ENCODE measurements at regions not wholly inside any gene's neighbourhood (a gene's known extent, or its start where the extent isn't known, plus 50 kb on each side); places are given as distances from the start of the nearest gene placed in this dataset.
"Not testable (repeated sequence)": the region's sequence is repeated elsewhere in the genome, so short reads cannot be mapped to it uniquely, and the experiment has no call there.

DNA sequence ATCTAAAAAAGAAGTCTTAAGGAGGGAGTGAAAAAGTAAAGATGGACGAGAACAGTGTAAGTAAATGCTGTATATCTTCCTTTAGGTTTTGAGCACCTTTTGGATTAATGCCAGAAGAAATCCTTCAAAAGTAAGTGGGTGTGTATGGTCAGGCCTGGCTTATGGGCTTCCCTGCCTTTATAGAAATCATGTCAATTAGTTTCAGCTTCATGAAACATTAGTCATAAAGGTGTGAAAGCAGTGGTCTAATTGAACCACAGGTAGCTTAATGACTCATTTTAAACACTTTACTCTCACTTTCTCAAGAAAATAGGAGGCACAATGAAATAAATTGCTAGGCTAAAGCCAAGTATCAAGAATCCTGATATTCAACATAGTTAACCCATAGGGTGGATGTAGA, 467.4 kb upstream of the DPPA4 start:
- no peak for DNase-seq (ENCODE audit: low read depth)

DNA sequence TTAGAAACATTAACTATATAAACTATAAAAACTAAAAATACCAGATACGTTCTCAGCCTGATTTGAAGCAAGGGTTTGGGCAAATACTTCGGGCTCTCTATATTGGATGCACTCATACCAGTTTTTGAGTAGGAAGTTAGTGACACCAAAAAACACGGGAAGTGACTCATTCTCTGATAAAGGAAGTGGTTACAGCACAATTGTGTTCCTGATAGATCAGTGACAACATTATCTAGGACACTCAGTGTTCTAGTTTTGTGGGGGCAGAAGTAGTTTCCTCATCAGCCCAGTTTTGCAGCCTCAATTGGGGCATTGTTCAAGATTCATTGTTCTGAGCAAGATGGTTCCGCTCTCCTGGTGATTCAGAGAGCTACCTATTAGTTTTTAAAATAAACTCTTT, 469.6 kb upstream of the DPPA4 start:
- DNase-seq (ENCODE audit: low read depth) = no peak

DNA sequence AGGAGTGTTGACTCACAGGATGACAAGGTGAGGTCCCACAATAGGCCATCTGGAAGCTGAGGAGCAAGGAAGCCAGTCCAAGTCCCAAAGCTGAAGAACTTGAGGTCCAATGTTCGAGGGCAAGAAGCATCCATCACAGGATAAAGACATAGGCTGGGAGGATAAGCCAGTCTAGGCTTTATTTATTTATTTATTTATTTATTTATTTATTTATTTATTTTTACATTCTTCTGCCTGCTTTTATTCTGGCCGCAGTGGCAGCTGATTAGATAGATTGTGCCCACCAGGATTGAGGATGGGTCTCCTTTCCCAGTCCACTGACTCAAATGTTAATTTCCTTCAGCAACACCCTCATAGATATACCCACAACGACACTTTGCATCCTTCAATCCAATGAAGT, 472.2 kb upstream of the DPPA4 start:
- no peak for DNase-seq (ENCODE audit: low read depth)

DNA sequence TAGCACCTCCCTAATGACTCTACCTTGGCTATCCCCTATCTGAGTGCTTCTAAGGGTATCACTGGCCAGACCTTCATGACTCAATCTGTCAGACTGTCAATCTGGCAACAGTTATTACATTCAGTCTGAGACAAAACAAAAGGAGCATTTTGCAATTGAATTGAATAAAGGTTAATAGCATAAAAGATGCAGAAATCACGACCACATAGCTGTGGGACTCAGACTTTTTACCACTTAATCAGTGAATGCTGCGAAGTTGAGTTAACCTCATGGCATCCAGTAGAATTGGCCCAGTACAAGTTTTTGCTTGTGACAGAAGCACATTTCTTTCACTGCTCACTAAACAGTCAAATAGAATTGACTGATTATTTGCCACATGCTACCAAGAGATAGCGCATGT, 480.7 kb upstream of the DPPA4 start:
- no peak for DNase-seq (ENCODE audit: low read depth)

DNA sequence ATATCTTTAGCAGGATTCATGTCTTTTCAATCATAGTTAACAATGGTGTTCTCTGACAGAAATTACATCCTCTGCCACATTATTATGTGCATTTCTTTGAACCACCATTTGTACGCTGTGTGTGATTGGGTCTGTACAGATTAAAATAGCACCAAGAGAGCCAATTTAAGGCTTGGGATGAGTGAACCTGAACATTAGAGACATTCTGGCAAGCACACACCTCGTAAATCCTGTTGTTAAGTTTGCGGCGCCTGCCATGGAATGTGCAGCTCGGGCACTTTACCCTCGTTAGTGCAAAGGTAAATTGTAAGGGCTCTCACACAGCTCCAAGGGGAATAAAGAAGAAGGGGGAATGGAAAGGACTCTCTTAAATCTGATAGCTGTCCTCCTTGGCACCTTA, 482.4 kb upstream of the DPPA4 start:
- DNase-seq (ENCODE audit: low read depth) = no peak

DNA sequence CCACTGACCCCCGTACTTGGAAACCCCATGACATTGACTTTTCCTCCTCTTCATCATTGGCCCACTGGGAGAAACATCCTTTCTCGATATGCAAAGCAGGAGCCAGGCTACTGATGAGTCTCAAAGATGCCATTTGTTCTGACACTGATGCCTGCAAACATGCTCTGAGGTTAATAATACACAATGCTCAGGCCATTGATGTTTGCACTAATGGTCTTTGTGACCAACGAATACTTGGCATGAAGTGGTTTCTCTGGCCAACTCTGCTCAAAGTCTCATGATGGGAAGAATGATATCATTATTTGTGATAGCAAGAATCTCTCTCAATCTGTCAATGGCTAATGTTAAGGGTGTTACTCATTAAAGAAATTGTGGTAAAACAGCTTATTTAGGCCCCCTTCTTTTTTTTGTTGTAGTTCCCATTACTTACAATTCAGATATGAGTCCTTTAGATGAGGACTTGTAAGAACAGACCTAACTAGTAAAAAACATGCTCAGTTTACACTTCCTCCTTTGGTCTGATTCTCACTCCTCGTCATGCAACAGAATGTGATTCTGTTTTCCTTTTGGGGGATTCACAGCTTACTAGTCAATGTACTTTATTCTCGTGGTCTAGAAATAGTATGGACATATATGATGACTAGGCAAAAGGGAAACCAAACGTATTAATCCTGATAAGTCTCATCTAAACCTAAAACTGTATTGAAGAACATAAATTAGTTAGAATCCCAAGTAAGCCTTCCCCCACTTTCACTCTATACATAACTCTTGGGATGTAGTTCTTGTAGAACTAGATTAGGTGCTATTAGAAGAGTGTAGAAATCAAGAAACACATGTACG, 488.8 kb upstream of the DPPA4 start:
- no peak for DNase-seq (ENCODE audit: low read depth)

DNA sequence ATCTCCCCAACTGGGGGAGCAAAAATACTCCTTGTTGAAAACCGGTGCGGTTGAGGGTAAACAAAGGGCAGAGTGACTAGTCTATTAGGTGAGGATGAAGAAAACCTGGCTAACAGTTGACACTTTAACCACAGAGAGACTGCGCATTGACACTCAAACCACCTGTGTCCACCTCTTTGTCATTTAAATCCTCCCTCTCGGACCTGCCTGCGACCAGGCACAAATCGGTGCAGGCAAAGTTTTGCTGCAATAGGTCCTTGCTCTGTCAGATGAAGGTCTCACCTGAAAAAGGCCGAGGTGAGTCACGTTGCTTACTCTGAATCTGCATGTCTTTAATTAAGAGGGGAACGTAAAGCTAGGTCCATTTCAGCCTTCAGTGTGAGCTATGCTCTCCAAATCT, 494.1 kb upstream of the DPPA4 start:
- no peak for DNase-seq (ENCODE audit: low read depth)

DNA sequence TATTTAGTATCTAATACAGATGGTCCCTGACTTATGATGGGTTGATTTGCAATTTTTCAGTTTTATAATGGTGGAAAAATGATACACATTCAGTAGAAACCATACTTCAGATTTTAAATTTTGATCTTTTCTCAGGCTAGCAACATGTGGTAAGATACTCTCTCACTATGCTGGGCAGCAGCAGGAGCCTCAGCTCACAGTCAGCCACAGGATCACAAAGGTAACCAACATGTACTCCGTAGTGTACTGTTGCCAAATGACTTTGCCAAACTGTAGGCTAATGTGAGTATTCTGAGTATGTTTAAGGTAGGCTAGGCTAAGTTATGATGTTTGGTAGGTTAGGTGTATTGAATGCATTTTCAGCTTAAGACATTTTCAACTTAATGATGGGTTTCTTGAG, 498.6 kb upstream of the DPPA4 start:
- no peak for DNase-seq (ENCODE audit: low read depth)

DNA sequence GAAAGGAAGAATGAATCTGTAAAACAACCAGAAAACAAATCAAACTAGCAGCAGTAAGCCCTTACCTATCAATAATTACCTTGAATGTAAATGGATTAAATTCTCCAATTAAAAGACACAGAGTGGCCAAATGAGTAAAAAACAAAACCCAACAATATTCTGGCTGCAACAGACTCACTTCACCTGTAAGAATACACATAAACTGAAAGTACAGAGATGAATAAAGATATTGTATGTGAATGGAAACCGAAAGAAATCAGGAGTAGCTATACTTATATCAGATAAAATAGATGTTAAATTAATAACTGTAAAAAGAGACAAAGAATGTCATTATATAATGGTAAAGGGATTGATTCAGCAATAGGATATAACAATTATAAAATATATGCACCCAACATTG, 514.5 kb upstream of the DPPA4 start:
- DNase-seq (ENCODE audit: low read depth) = no peak

DNA sequence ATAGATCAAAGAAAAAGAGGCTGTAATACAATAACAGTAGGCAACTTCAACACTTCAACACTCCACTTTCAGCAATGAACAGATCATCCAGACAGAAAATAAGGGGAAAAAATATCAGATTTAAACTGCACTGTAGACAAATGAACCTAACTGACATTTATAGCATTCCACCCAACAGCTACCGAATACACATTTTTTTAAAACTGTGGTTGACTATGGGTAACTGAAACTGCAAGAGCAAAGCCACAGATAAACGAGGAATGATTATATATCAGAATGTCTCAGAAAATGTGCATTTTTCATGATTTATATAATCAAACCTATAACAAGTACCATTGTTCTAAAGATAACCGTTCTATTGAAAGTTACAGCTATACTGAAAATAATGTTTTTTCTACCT, 514.9 kb upstream of the DPPA4 start:
- DNase-seq (ENCODE audit: low read depth) = no peak

DNA sequence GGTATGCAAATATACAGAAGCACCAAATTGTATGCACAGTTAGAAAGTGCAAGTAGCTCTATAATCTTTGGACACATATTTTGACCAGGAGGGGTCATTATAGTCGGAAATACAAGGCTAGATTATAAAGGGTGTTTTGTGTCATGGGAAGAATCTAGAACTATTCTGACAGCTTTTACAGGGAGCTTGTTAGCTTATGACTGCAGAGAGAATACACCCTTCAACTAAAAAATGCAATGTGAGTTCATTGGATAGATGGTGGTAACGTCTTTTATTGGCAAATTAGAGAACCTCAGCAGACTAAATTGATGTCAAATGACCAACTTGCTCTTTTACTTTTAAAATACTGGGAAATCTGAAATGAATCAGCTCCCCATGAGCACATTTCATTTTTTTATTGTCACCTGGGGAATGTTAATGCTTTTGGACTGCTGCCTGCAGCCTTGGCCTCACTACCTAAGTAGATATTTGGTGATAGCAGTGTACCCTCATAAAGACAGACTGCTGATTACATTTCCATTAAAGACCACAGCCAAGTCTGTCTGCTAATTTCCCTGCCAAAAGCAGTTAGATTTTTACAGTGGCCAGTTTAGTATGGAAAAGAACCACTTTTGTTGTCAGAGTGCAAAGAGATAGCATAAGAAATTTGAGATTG, 515.9 kb upstream of the DPPA4 start:
- DNase-seq (ENCODE audit: low read depth) = no peak

DNA sequence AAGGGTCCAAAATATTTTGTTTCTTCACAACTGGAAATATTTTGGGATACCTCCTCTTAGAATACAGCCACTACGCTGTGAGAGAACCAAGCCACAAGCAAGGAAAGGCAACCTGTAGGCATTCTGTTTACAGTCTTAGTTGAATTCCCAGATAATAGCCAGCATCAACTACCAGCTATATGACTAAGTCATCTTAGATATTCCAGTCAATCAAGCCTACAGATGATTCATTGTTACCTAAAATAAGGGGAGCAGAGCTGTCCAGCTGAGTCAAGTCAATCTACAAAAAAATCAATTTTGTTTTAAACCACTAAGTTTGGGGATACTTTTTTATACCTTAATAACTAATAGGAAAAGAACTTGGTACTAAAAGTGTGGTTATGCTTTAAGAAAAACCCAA, 526.4 kb upstream of the DPPA4 start:
- no peak for DNase-seq (ENCODE audit: low read depth)

DNA sequence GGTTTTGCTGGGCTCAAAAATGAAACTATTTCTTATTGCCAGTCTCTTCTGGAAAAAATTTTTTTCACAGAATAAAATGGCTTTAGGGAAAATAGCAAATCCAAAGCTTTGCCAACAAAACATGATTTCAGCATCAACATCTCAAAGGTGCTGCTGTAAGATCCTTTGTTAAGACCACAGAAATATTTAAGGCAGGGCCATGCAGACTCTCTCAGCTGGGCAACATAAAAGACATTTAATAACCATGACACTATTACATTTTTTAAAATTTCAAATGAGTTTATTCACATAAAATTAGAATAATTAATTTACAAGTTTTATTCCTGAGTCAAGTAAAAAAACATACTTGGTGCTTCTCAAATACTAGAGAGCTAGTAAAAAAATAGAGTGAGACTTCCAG, 527.1 kb upstream of the DPPA4 start:
- no peak for DNase-seq (ENCODE audit: low read depth)

DNA sequence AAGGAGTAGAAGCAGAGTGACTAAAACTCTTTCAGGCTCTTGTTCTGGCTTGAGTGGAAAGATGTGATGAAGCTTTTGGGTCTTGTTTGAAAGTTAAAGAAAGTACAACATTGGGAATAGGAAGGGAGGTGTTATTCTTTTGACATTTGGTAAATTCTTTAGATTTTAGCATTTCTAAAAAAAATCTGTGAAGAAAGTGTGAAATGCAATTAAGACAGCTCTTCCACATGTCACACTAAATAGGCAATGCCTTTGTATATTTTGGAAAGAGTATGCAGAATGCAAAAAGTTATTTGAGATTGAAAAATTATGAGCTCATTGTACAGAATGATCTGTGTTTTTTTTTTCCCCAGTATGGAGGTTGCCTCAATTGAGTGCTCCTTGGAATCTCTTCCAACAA, 532.2 kb upstream of the DPPA4 start:
- no peak for DNase-seq (ENCODE audit: low read depth)

DNA sequence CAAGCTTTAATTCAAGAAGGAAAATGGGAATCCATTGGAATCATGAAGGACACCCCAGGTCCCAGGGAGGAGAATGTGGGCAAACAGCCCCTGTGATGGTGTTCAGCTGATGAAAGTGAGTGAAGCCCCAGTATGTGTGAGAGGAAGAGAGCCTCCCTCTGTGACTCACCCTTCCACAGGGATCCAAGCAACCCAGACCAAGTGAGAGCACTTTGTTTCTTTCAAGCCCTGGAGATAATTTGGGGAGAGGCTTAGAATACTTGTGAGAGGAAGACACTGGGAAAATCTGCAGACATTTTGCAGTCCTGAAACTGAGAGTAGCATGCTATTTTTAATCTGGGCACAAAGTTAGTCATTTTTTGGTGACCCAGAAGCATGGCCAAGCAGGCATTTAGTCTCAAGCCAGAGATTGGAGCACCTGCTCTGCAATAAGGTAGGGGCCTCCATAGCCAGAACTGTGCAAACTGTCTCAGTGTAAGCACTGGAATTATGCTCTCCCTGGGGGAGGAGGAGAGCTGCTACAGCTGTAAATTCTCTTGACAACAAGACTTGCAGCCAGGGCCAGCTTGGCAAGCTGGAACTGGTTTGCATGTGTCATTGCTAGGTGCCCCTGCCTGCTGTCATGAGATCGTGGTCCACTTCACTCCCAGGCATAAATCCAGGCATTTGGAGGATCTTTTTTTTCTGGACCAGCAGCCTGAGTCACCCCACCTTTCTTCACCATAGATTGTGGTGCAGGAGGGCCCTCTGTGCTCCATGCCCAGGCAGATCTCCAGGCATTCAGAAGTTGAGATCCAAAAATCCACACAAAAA, 537.8 kb upstream of the DPPA4 start:
- no peak for DNase-seq (ENCODE audit: low read depth)

DNA sequence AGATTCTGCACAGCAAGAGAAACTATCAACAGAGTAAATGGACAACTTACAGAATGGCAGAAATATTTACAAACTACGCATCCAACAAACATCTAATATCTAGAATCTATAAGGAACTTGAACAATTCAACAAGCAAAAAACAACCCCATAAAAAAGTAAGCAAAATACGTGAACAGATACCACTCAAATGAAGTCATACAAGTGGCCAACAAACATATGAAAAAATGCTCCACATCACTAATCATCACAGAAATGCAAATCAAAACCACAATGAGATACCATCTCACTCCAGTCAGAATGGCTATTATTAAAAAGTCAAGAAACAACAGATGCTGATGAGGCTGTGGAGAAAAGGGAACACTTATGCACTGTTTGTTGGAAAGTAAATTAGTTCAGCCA, 540.3 kb upstream of the DPPA4 start:
- DNase-seq (ENCODE audit: low read depth) = not testable (repeated sequence)

DNA sequence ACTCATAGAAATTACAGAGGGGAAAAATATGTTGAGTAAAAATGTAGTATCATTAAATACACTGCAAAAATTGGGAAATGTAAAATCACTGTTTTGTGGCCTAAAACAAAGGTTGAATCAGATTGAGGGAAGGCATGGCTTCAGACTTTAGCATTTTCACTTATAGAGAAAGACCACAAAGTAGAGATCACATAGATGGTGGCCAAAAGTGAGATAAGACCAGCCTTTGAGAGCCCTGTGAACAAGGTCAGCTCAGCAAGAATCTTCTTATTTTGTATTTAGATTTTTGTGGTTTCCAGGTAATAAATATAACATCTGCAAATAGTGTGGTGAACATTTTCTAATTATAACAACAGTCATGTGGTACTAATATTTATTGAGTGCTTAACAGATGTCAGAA, 544.8 kb upstream of the DPPA4 start:
- DNase-seq (ENCODE audit: low read depth) = no peak

DNA sequence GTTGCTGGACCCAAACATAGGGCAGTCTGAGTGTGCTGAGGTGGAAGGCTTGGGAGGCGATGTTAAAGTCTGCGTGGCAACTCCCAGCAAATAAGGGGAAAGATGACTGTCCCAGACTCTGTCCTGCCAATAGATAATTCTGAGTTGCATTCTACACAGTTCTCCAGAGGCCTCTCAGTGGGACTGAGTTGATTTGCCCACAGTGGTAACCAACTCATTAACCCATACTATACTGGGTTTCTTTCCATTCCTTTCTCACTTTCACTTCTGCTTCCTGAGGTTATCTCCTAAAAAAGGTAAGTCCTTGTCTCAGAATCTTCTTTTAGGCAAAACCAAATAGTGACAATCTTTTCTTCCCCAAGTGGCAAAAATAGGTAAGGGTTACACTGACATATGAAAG, 549.9 kb upstream of the DPPA4 start:
- no peak for DNase-seq (ENCODE audit: low read depth)

DNA sequence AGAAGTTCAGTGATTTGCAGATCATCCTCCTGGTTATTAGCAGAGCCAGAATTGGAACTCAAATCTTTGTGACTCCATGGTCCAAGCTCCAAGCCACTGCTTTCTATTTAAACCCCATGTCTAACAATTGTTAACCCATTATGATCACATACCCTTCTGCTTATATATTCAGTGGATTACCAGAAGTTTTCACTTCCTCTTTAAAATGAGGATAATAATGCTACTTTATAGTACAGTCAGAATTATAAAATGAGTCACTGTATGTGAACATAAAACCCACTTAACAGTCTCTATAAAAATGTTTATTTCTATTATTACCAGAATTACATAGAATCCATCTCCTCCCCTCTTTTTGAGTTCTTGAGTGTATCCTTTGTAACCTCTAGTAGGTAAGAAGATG, 550.7 kb upstream of the DPPA4 start:
- DNase-seq (ENCODE audit: low read depth) = no peak

DNA sequence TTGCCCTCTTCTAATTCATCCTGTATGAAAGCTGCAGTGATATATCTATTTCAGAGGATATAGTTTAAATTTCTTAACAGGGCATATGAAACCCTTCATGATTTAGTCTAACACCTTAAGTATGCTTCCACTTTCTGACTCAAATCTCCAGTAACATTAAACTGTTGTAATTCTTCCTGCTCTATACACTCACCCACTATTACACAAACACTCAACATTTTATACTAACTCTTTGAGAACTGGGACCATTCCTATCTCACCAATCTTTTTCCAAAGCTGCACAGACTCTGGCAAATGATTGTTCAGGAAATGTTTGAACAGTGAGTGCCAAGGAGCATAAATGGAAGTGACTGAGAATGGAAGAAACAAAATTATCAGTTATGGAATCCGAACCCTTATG, 560.4 kb upstream of the DPPA4 start:
- no peak for DNase-seq (ENCODE audit: low read depth)

DNA sequence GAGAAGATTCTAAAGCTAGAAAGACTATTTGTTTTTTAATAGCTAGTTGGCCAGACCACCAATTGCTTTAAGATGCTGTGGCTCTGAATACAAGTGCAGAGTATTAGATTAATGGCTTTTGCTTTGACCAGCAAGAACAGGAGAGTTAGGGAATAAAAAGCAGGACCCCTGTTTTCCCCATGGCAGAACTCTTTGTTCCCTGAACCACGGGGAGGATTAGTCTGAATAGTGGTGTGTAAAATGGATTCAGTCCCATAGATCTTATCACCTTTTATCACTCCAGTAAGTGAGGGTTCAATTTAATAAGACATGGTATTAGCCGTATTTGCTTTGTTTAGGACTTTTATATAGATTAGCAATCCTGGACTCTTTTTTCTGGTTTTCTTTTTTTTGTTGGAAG, 562.6 kb upstream of the DPPA4 start:
- no peak for DNase-seq (ENCODE audit: low read depth)

DNA sequence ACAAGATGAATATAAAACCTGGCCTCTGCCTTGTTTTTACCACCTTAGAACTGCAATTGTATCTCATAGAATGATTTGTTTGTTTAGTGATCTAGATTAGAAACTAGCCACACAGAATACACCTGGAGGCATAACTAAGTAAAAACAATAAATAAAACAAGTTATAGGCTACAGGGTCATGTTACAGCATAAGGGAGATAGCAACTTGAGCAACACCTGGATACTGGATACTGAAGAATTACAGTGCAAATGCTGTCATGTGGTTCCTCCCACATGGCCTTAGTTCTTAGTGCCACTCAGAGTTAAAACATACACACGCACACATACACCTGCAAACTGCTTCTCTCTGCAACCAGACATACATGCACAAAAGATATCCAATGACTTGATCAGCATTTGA, 563.4 kb upstream of the DPPA4 start:
- DNase-seq (ENCODE audit: low read depth) = no peak

DNA sequence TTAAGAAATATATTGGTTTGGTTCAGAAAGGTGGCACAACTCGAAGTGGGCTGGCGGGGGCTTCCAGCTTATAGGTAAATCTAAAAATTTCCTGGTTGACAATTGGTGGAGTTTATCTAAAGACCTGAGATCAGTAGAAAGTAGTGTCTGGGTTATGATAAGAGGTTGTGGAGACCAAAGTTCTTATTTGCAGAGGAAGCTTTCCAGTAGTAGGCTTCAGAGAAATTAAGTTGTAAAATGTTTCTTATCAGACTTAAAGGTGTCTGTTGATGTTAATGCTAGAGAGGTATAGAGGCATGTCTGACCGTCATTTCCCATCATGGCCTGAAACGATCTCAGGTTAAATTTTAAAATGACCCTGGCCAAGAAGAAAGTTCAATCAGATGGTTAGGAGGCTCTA, 565.2 kb upstream of the DPPA4 start:
- no peak for DNase-seq (ENCODE audit: low read depth)

Data from stimulated activated CD8-positive, alpha-beta memory T cell treated with anti-CD3 and anti-CD28 coated beads, Interleukin-4, amount 100 ng/mL, for 24 hours (primary cell).